ENCODE measurements at regions not wholly inside any gene's neighbourhood (a gene's known extent, or its start where the extent isn't known, plus 50 kb on each side); places are given as distances from the start of the nearest gene placed in this dataset.

GRCh38 chr18:60506190-60506589 is 133.6 kb upstream of the MC4R start:
- no peak for TF ChIP-seq POLR2A (IDR thresholded peaks at IDR 0.05; ENCODE audit: low read length)
- no peak for TF ChIP-seq GATA1 (IDR thresholded peaks at IDR 0.05; ENCODE audit: low read depth, low read length)
